Caco-2 (cell line): ENCODE measurements at regions not wholly inside any gene's neighbourhood (a gene's known extent, or its start where the extent isn't known, plus 50 kb on each side); places are given as distances from the start of the nearest gene placed in this dataset.

ENCODE experiments used
- BruUV-seq: library from RNA; stranded (reverse); fragments of 400-500 nt; replicated peaks from 2 replicates; lab custom pipeline; 2021; lab: Mats Ljungman, UMichigan
- CTCF ChIA-PET: fragments of 300-600 bp; sonication (Branson Sonifier 250); formaldehyde crosslinking; loops from one replicate; lab custom pipeline; 2022; ENCODE audit warnings: antibody characterized with exemption; lab: Charles Lee
- POLR2A ChIA-PET: fragments of 300-600 bp; sonication (Branson Sonifier 250); formaldehyde crosslinking; loops from one replicate; lab custom pipeline; 2022; ENCODE audit warnings: antibody characterized with exemption; lab: Charles Lee
- DNase-seq, 2 experiments: peaks; one replicate each; pipeline versions ENCODE4 v3.0.0 to v3.0.0-alpha.2; 2020 to 2022
- H3K27me3 ChIP-seq: replicated peaks from 2 replicates; pipeline ENCODE4 v1.6.0; 2011; ENCODE audit warnings: low read length; ENCODE audit not compliant: control insufficient read depth, insufficient read depth
- H3K36me3 ChIP-seq: 2 replicates; pipeline ENCODE4 v1.5.1; 2011; ENCODE audit warnings: low read length; ENCODE audit not compliant: control insufficient read depth, insufficient read depth
- H3K4me1 ChIP-seq: fragments of 250-450 bp; sonication (Bioruptor Pico); 2 replicates; pipeline ENCODE4 v1.5.1; 2020; ENCODE audit warnings: mild to moderate bottlenecking
- H3K4me3 ChIP-seq: 2 replicates; pipeline ENCODE4 v1.5.1; 2011; ENCODE audit warnings: low read depth, mild to moderate bottlenecking, control low read depth, low read length
- H3K9me3 ChIP-seq: fragments of 250-450 bp; sonication (Bioruptor Pico); 2 replicates; pipeline ENCODE4 v1.5.1; 2020; ENCODE audit warnings: mild to moderate bottlenecking, moderate library complexity
- H3K27ac Mint-ChIP-seq: one replicate; pipeline ENCODE4 v1.8.0; 2022; ENCODE audit warnings: mixed read lengths; ENCODE audit not compliant: unreplicated experiment
- H3K27me3 Mint-ChIP-seq: one replicate; pipeline ENCODE4 v1.8.0; 2022; ENCODE audit warnings: mixed read lengths; ENCODE audit not compliant: insufficient read depth, unreplicated experiment
- H3K36me3 Mint-ChIP-seq: one replicate; pipeline ENCODE4 v1.8.0; 2022; ENCODE audit warnings: mild to moderate bottlenecking, mixed read lengths; ENCODE audit not compliant: insufficient read depth, unreplicated experiment
- H3K4me1 Mint-ChIP-seq: one replicate; pipeline ENCODE4 v1.8.0; 2022; ENCODE audit warnings: low read depth, mixed read lengths; ENCODE audit not compliant: unreplicated experiment
- H3K4me3 Mint-ChIP-seq: one replicate; pipeline ENCODE4 v1.8.0; 2022; ENCODE audit warnings: mild to moderate bottlenecking, moderate library complexity, mixed read lengths; ENCODE audit not compliant: unreplicated experiment
- H3K9me3 Mint-ChIP-seq: one replicate; pipeline ENCODE4 v1.8.0; 2022; ENCODE audit warnings: mixed read lengths; ENCODE audit not compliant: unreplicated experiment
- CTCF ChIP-seq, 2 experiments: fragments of 200-600 bp in 1 of 2; IDR thresholded peaks; 1 replicate in 1 of 2; 2 replicates in 1 of 2; pipeline versions ENCODE4 v1.5.1 to v1.8.0; 2011 to 2022; ENCODE audit warnings: antibody characterized with exemption in 1 of 2, control low read depth in 1 of 2, inconsistent platforms in 1 of 2, low read depth in 1 of 2, low read length in 1 of 2, mild to moderate bottlenecking in 1 of 2, moderate library complexity in 1 of 2; ENCODE audit not compliant: insufficient read depth in 1 of 2, severe bottlenecking in 1 of 2, unreplicated experiment in 1 of 2
- intact Hi-C: fragments of 100-400 bp; cut with micrococcal nuclease; formaldehyde crosslinking; loops from one replicate; pipeline ENCODE4 v1.10.0; 2022; ENCODE audit not compliant: unreplicated experiment

GRCh38 chr10:83636826-83637225 is 502.5 kb upstream of the GHITM start:
- BruUV-seq, result no TSS peak
- Mint-ChIP-seq H3K27me3 (peaks cover 10% of the 10 kb centered on the region), H3K4me1 (no peaks in the 10 kb centered on the region), H3K27ac (no peak overlapping the region), H3K9me3 (no peaks in the 10 kb centered on the region), H3K36me3 (no peaks in the 10 kb centered on the region), H3K4me3 (no peak overlapping the region)
- no peak for TF ChIP-seq CTCF (IDR thresholded peaks at IDR 0.05; ENCODE audit: insufficient read depth in 1 of 2, low read depth in 1 of 2, low read length in 1 of 2, severe bottlenecking in 1 of 2, unreplicated experiment in 1 of 2)
- Histone ChIP-seq H3K27me3 (no peaks in the 10 kb centered on the region), H3K4me1 (no peaks in the 10 kb centered on the region), H3K9me3 (no peaks in the 10 kb centered on the region), H3K4me3 (no peak overlapping the region), H3K36me3 (no peaks in the 10 kb centered on the region)
- intact Hi-C loops, result no loop called here
- DNase-seq, result no peak
- ChIA-PET CTCF (no interaction called here), POLR2A (no interaction called here)

GRCh38 chr10:83647526-83647925 is 491.8 kb upstream of the GHITM start:
- no peaks in the 10 kb centered on the region for H3K9me3 ChIP-seq
- Mint-ChIP-seq H3K36me3 (no peaks in the 10 kb centered on the region), H3K4me1 (no peaks in the 10 kb centered on the region), H3K27me3 (no peaks in the 10 kb centered on the region), H3K9me3 (no peaks in the 10 kb centered on the region), H3K4me3 (no peak overlapping the region), H3K27ac (no peak overlapping the region)
- H3K4me1 ChIP-seq, result no peaks in the 10 kb centered on the region
- H3K27me3 ChIP-seq, result no peaks in the 10 kb centered on the region
- POLR2A ChIA-PET, result no interaction called here
- H3K36me3 ChIP-seq, result no peaks in the 10 kb centered on the region
- H3K4me3 ChIP-seq, result no peak overlapping the region
- CTCF ChIA-PET, result no interaction called here
- DNase-seq, result no peak
- intact Hi-C loops, result no loop called here
- BruUV-seq, result no TSS peak
- TF ChIP-seq CTCF (IDR thresholded peaks at IDR 0.05; ENCODE audit: insufficient read depth in 1 of 2, low read depth in 1 of 2, low read length in 1 of 2, severe bottlenecking in 1 of 2, unreplicated experiment in 1 of 2), result no peak

DNA sequence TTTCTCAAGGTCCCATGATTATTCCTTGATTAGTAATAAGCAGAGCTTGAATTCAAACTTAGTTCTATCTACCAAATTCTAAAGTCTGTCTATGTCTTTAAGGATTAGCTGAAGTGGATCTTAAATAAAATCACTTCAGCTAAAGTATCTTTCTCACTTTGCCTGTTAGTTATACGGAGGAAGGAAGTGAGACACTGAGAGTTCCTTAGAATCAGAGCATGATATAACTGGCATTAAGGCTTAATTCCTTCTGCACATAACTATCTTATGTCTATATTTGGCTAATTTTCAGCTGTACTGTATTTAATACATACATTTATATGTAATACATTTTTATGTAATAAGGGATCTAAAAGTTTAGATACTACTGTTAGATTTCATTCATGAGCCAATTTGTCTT is 491.1 kb upstream of the GHITM start:
- Mint-ChIP-seq H3K36me3 (no peaks in the 10 kb centered on the region), H3K4me3 (no peak overlapping the region), H3K9me3 (no peaks in the 10 kb centered on the region), H3K4me1 (no peaks in the 10 kb centered on the region), H3K27me3 (no peaks in the 10 kb centered on the region), H3K27ac (no peak overlapping the region)
- ChIA-PET POLR2A (no interaction called here), CTCF (no interaction called here)
- Histone ChIP-seq H3K4me3 (no peak overlapping the region), H3K36me3 (no peaks in the 10 kb centered on the region), H3K27me3 (no peaks in the 10 kb centered on the region), H3K9me3 (no peaks in the 10 kb centered on the region), H3K4me1 (no peaks in the 10 kb centered on the region)
- DNase-seq, result no peak
- BruUV-seq, result no TSS peak
- no peak for TF ChIP-seq CTCF (IDR thresholded peaks at IDR 0.05; ENCODE audit: insufficient read depth in 1 of 2, low read depth in 1 of 2, low read length in 1 of 2, severe bottlenecking in 1 of 2, unreplicated experiment in 1 of 2)
- intact Hi-C loops, result no loop called here
